ENCODE measurements at regions not wholly inside any gene's neighbourhood (a gene's known extent, or its start where the extent isn't known, plus 50 kb on each side); places are given as distances from the start of the nearest gene placed in this dataset.

GRCh38 chr13:37345869-37346268, 240.4 kb upstream of the CSNK1A1L start:
- TF ChIP-seq CBX8 (IDR thresholded peaks at IDR 0.05) (no peak), FOXS1 (CRISPR knock-in tag; IDR thresholded peaks at IDR 0.05) (no peak), CEBPB (IDR thresholded peaks at IDR 0.05) (no peak), USF2 (IDR thresholded peaks at IDR 0.05) (no peak), FOSB (CRISPR knock-in tag; IDR thresholded peaks at IDR 0.05) (no peak), ESRRA (IDR thresholded peaks at IDR 0.05; ENCODE audit: borderline replicate concordance, low read length) (no peak), FOSL2 (IDR thresholded peaks at IDR 0.05) (no peak), FOSL2 (CRISPR knock-in tag; IDR thresholded peaks at IDR 0.05) (no peak), ZC3H11A (IDR thresholded peaks at IDR 0.05) (no peak), HOXB5 (CRISPR knock-in tag; IDR thresholded peaks at IDR 0.05) (no peak), HDAC2 (IDR thresholded peaks at IDR 0.05) (no peak), CBX2 (IDR thresholded peaks at IDR 0.05; ENCODE audit: borderline replicate concordance, low read depth) (no peak), SREBF2 (IDR thresholded peaks at IDR 0.05) (no peak), MAFK (IDR thresholded peaks at IDR 0.05; ENCODE audit: partially characterized antibody) (no peak), MAZ (IDR thresholded peaks at IDR 0.05; ENCODE audit: borderline replicate concordance, low read depth, low read length) (no peak), NFE2L2 (conservative IDR thresholded peaks at IDR 0.05; ENCODE audit: low read length) (no peak), TP53 (CRISPR knock-in tag; IDR thresholded peaks at IDR 0.05) (no peak), JUNB (IDR thresholded peaks at IDR 0.05) (no peak)
- no peaks in the 10 kb centered on the region for H3K4me1 ChIP-seq
- WGBS (ENCODE audit: missing lambda C conversion rate): 0% methylated on average over 1 of the region's 1 CpG
- POLR2A ChIA-PET: no interaction called here
- H3K4me3 ChIP-seq: no peak overlapping the region
- no peak for ATAC-seq
- FAIRE-seq: no peak
- CTCF ChIA-PET: no interaction called here
- no peak overlapping the region for H3K4me2 ChIP-seq
- H3K27ac ChIP-seq: no peak overlapping the region
- no peaks in the 10 kb centered on the region for H3K9me3 ChIP-seq
- DNase-seq (ENCODE audit: low read depth in 1 of 2, low spot score in 1 of 2): no peak

GRCh38 chr13:37345391-37345790, 239.9 kb upstream of the CSNK1A1L start:
- H3K4me3 ChIP-seq: no peak overlapping the region
- WGBS (ENCODE audit: missing lambda C conversion rate): 26% methylated on average over 5 of the region's 5 CpGs
- CTCF ChIA-PET: no interaction called here
- no peaks in the 10 kb centered on the region for H3K9me3 ChIP-seq
- ATAC-seq (no peak), FAIRE-seq (no peak), DNase-seq (ENCODE audit: low read depth in 1 of 2, low spot score in 1 of 2) (no peak)
- no peak overlapping the region for H3K4me2 ChIP-seq
- no peak overlapping the region for H3K27ac ChIP-seq
- no peaks in the 10 kb centered on the region for H3K4me1 ChIP-seq
- POLR2A ChIA-PET: no interaction called here
- TF ChIP-seq RFX5 (IDR thresholded peaks at IDR 0.05) (no peak), POLR2A (IDR thresholded peaks at IDR 0.05; ENCODE audit: low read length) (no peak), HOXB5 (CRISPR knock-in tag; IDR thresholded peaks at IDR 0.05) (no peak), ZFP36 (IDR thresholded peaks at IDR 0.05; ENCODE audit: borderline replicate concordance, partially characterized antibody) (no peak)

GRCh38 chr13:37344056-37344455, 238.6 kb upstream of the CSNK1A1L start:
- ChIA-PET CTCF (no interaction called here), POLR2A (no interaction called here)
- no peak for FAIRE-seq
- Histone ChIP-seq H3K4me2 (no peak overlapping the region), H3K4me1 (no peaks in the 10 kb centered on the region), H3K9me3 (no peaks in the 10 kb centered on the region), H3K27ac (no peak overlapping the region), H3K4me3 (no peak overlapping the region)
- DNase-seq (ENCODE audit: low read depth in 1 of 2, low spot score in 1 of 2): no peak
- 4% methylated on average over 3 of the region's 3 CpGs for WGBS (ENCODE audit: missing lambda C conversion rate)
- TF ChIP-seq USF2 (IDR thresholded peaks at IDR 0.05): no peak
- no peak for TF ChIP-seq EHMT2 (IDR thresholded peaks at IDR 0.05; ENCODE audit: low read depth)
- no peak for TF ChIP-seq RNF2 (IDR thresholded peaks at IDR 0.05; ENCODE audit: borderline replicate concordance, low read depth)
- no peak for TF ChIP-seq CHD2 (IDR thresholded peaks at IDR 0.05; ENCODE audit: low read length, partially characterized antibody)
- no peak for ATAC-seq

- Histone ChIP-seq H3K4me2 (no peak overlapping the region), H3K4me1 (no peaks in the 10 kb centered on the region), H3K9me3 (no peaks in the 10 kb centered on the region), H3K27ac (no peak overlapping the region), H3K4me3 (no peak overlapping the region)
- no peak for TF ChIP-seq BHLHE40 (IDR thresholded peaks at IDR 0.05; ENCODE audit: low read depth, low read length)
- no CpG with 5 or more reads among the region's 6 CpGs for WGBS (ENCODE audit: missing lambda C conversion rate)
- ChIA-PET POLR2A (no interaction called here), CTCF (no interaction called here)
- no peak for DNase-seq (ENCODE audit: low read depth in 1 of 2, low spot score in 1 of 2)
- no peak for ATAC-seq
- FAIRE-seq: no peak
Measured at GRCh38 chr13:37342205-37342604, 236.7 kb upstream of the CSNK1A1L start.
